Thoracic aorta (tissue), 2 donors: ENCODE measurements at regions not wholly inside any gene's neighbourhood (a gene's known extent, or its start where the extent isn't known, plus 50 kb on each side); places are given as distances from the start of the nearest gene placed in this dataset.

Source experiments
- ATAC-seq: fragments of 150-250 bp; one replicate; pipeline ENCODE4 v1.8.0; 2017; ENCODE audit warnings: low read depth; ENCODE audit not compliant: insufficient number of reproducible peaks, low FRiP score
- DNase-seq: peaks from one replicate; pipeline ENCODE4 v3.0.0-alpha.2; 2020; ENCODE audit warnings: low spot score
- H3K27ac ChIP-seq, 2 donors: fragments of 200-600 bp; sonication (generic); 1 replicate in 1 of 2; 2 replicates in 1 of 2; pipeline ENCODE4 v1.5.1; 2016; ENCODE audit warnings: mild to moderate bottlenecking in 2 of 2, moderate library complexity in 2 of 2
- H3K27me3 ChIP-seq: fragments of 200-600 bp; sonication (generic); replicated peaks from 2 replicates; pipeline ENCODE4 v1.6.0; 2016; ENCODE audit warnings: mild to moderate bottlenecking; ENCODE audit not compliant: insufficient read depth
- H3K36me3 ChIP-seq: fragments of 200-600 bp; sonication (generic); one replicate; pipeline ENCODE4 v1.5.1; 2016
- H3K4me1 ChIP-seq, 2 donors: fragments of 200-600 bp; sonication (generic); 1 replicate in 1 of 2; 2 replicates in 1 of 2; pipeline versions ENCODE4 v1.5.1 to v1.6.0; 2016; ENCODE audit warnings: low read depth in 2 of 2, mild to moderate bottlenecking in 1 of 2; ENCODE audit not compliant: control insufficient read depth in 1 of 2
- H3K4me3 ChIP-seq: fragments of 200-600 bp; sonication (generic); 2 replicates; pipeline ENCODE4 v1.5.1; 2016; ENCODE audit warnings: mild to moderate bottlenecking
- H3K9me3 ChIP-seq: fragments of 200-600 bp; sonication (generic); 2 replicates; pipeline ENCODE4 v1.5.1; 2016
- CTCF ChIP-seq: fragments of 200-600 bp; sonication (generic); IDR thresholded peaks from one replicate; pipeline ENCODE4 v1.5.1; 2019; ENCODE audit warnings: antibody characterized with exemption

GRCh38 chr4:33421887-33422286, 2701.7 kb downstream of the PCDH7 start:
- H3K36me3 ChIP-seq = no peaks in the 10 kb centered on the region
- H3K9me3 ChIP-seq = no peaks in the 10 kb centered on the region
- H3K4me1 ChIP-seq = no peaks in the 10 kb centered on the region
- no peak overlapping the region for H3K27ac ChIP-seq
- DNase-seq (no peak), ATAC-seq (no peak)
- no peaks in the 10 kb centered on the region for H3K27me3 ChIP-seq
- no peak for TF ChIP-seq CTCF
- no peak overlapping the region for H3K4me3 ChIP-seq

GRCh38 chr4:33422656-33423055, 2702.5 kb downstream of the PCDH7 start:
- no peak for TF ChIP-seq CTCF
- DNase-seq (no peak), ATAC-seq (no peak)
- H3K9me3 ChIP-seq = no peaks in the 10 kb centered on the region
- H3K27ac ChIP-seq = no peak overlapping the region
- no peaks in the 10 kb centered on the region for H3K27me3 ChIP-seq
- H3K36me3 ChIP-seq = no peaks in the 10 kb centered on the region
- no peak overlapping the region for H3K4me3 ChIP-seq
- H3K4me1 ChIP-seq = no peaks in the 10 kb centered on the region

GRCh38 chr4:33425936-33426335, 2705.8 kb downstream of the PCDH7 start:
- Histone ChIP-seq H3K27me3 (no peaks in the 10 kb centered on the region), H3K36me3 (no peaks in the 10 kb centered on the region), H3K27ac (no peak overlapping the region), H3K4me1 (no peaks in the 10 kb centered on the region), H3K9me3 (no peaks in the 10 kb centered on the region), H3K4me3 (no peak overlapping the region)
- DNase-seq (no peak), ATAC-seq (no peak)
- TF ChIP-seq CTCF = no peak

GRCh38 chr4:33427676-33428075, 2707.5 kb downstream of the PCDH7 start:
- no peak overlapping the region for H3K4me3 ChIP-seq
- DNase-seq (no peak), ATAC-seq (no peak)
- TF ChIP-seq CTCF = no peak
- H3K36me3 ChIP-seq = no peaks in the 10 kb centered on the region
- no peaks in the 10 kb centered on the region for H3K27me3 ChIP-seq
- H3K4me1 ChIP-seq = no peaks in the 10 kb centered on the region
- H3K27ac ChIP-seq = no peak overlapping the region
- no peaks in the 10 kb centered on the region for H3K9me3 ChIP-seq

- no peak for TF ChIP-seq CTCF
- H3K36me3 ChIP-seq = no peaks in the 10 kb centered on the region
- no peak for DNase-seq
- no peaks in the 10 kb centered on the region for H3K27me3 ChIP-seq
- no peak overlapping the region for H3K27ac ChIP-seq
- no peak overlapping the region for H3K4me3 ChIP-seq
- no peaks in the 10 kb centered on the region for H3K9me3 ChIP-seq
- no peaks in the 10 kb centered on the region for H3K4me1 ChIP-seq
- no peak for ATAC-seq
Measured at GRCh38 chr4:33429971-33430370, 2709.8 kb downstream of the PCDH7 start.
